Ishikawa (cell line): ENCODE measurements at regions not wholly inside any gene's neighbourhood (a gene's known extent, or its start where the extent isn't known, plus 50 kb on each side); places are given as distances from the start of the nearest gene placed in this dataset.
A peak's percentile ranks its signal among the peaks of the same experiment; 100 is the strongest.

ENCODE experiments used
- CEBPB ChIP-seq: IDR thresholded peaks from 2 replicates; pipeline ENCODE4 v1.6.1; 2012
- CREB1 ChIP-seq: IDR thresholded peaks from 2 replicates; pipeline ENCODE4 v1.6.1; 2012; ENCODE audit warnings: low read depth
- EGR1 ChIP-seq: IDR thresholded peaks from 2 replicates; pipeline ENCODE4 v1.6.1; 2012
- EP300 ChIP-seq: IDR thresholded peaks from 2 replicates; pipeline ENCODE4 v1.6.1; 2012; ENCODE audit warnings: borderline replicate concordance
- FOXM1 ChIP-seq: IDR thresholded peaks from 2 replicates; pipeline ENCODE4 v1.6.1; 2012; ENCODE audit warnings: low read depth, borderline replicate concordance
- NFIC ChIP-seq: IDR thresholded peaks from 2 replicates; pipeline ENCODE4 v1.6.1; 2012
- RAD21 ChIP-seq: IDR thresholded peaks from 2 replicates; pipeline ENCODE4 v1.6.1; 2012; ENCODE audit warnings: low read depth
- TAF1 ChIP-seq: IDR thresholded peaks from 2 replicates; pipeline ENCODE4 v1.6.1; 2012; ENCODE audit warnings: low read depth, mild to moderate bottlenecking
- TCF12 ChIP-seq: IDR thresholded peaks from 2 replicates; pipeline ENCODE4 v1.6.1; 2012; ENCODE audit warnings: low read depth
- TEAD4 ChIP-seq: IDR thresholded peaks from 2 replicates; pipeline ENCODE4 v1.6.1; 2012
- USF1 ChIP-seq: IDR thresholded peaks from 2 replicates; pipeline ENCODE4 v1.6.1; 2012
- YY1 ChIP-seq: IDR thresholded peaks from 2 replicates; pipeline ENCODE4 v1.6.1; 2012; ENCODE audit warnings: low read depth
- ZBTB7A ChIP-seq: IDR thresholded peaks from 2 replicates; pipeline ENCODE4 v1.6.1; 2012; ENCODE audit warnings: low read depth
- TF ChIP-seq, protein P1 (sequence below): IDR thresholded peaks from 2 replicates; pipeline ENCODE4 v1.6.1; 2012
- TF ChIP-seq, protein P2 (sequence below): IDR thresholded peaks from 2 replicates; pipeline ENCODE4 v1.6.1; 2012; ENCODE audit warnings: low read depth, mild to moderate bottlenecking

DNA sequence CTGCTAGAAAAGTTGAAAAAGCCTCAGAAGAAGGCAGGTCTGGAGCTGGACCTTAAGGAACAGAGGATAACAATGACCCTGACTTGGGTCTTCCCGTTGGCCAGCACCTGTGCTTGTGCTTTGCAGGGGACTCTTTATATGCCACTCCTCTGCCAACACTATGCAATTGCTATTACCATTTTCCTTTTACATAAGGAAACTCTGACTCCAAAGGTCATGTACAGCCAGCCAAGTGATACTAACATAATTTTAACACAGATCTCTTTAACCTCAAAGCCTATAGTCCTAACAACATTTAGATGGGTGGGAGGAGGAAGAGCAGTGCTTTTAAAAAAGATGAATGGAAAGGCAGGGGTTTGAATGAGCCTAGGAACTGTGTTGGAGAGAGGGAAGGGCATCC lies 106.6 kb upstream of the RAB4A start:
- no peak for TF ChIP-seq NFIC
- TF ChIP-seq EGR1, result no peak
- TF ChIP-seq FOXM1, result no peak
- no peak for TF ChIP-seq TEAD4
- no peak for TF ChIP-seq TAF1
- TF ChIP-seq, protein P1, sequence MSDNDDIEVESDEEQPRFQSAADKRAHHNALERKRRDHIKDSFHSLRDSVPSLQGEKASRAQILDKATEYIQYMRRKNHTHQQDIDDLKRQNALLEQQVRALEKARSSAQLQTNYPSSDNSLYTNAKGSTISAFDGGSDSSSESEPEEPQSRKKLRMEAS, result no peak
- TF ChIP-seq USF1, result no peak
- TF ChIP-seq CEBPB, result no peak

DNA sequence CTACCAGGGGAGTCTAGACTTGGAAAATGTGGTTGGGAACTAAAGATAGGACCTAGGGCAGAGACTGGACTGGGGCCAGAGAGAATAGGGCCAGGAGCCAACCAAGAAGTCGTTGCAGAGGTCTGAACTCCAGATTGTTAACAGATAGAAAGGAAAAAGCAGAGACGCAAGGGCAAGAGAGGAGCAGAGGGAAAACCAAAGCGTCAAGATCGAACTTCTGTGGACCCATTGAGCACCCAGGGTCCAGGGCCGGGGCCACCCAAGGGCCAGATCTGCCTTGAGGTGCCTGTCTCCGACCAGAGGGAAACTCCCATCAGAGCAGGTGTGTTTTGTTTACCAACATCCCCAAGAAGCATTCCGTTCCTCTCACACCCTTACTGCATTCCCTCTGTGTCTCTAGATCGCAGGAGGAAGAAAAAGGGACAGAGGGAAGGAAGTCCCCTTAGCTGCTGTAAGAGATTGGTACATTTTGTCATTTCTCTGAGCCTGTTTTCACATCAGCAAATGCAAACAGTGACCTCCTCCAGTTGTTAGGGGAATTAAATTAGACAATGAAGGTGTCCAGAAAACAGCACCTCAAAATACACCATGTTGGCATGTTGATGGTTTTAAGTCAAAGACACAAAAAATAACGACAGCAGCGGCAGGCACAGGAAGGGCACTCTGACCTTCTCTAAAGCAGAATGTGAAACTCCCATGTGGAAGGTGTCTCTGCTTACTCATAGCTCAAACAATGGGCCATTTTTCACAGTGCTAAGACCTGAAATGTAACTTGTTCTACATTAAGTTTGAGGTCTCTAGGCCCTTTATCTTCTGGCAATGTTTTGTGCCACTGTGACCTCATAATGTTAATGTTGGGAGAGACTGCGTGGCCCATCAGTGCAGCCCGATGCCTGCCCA lies 105.8 kb upstream of the RAB4A start:
- TF ChIP-seq YY1, result no peak
- 0 out of 2 replicates have a peak, but pooled peaks have one; percentile 27 for TF ChIP-seq NFIC

GRCh38 chr1:229167318-229167717 lies 103.6 kb upstream of the RAB4A start:
- TF ChIP-seq CREB1 (no peak), ZBTB7A (no peak), YY1 (no peak), FOXM1 (no peak), NFIC (no peak), CEBPB (no peak), RAD21 (no peak)
- TF ChIP-seq, protein P1, result no peak

DNA sequence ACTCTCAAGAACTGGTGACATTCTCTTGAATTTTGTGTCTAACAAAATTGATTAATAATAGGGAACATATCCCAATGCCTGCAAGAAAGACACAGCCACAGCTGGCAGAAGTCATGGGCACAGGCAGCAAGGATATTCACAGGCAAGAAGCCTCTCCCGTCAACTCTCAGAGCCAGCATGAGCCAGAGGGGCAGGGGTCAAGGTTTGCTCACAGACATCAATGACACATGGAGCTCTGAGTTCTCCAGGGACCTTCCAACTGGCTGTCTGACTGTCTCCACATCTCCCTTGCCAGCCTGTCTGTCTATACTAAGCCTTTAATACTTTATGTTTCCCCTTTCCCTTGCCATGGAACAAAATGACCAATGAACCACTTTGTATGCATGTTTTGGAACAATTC lies 101.5 kb upstream of the RAB4A start:
- TF ChIP-seq NFIC, result no peak
- TF ChIP-seq EP300, result no peak
- no peak for TF ChIP-seq USF1
- no peak for TF ChIP-seq TEAD4
- no peak for TF ChIP-seq FOXM1
- TF ChIP-seq, protein P2, sequence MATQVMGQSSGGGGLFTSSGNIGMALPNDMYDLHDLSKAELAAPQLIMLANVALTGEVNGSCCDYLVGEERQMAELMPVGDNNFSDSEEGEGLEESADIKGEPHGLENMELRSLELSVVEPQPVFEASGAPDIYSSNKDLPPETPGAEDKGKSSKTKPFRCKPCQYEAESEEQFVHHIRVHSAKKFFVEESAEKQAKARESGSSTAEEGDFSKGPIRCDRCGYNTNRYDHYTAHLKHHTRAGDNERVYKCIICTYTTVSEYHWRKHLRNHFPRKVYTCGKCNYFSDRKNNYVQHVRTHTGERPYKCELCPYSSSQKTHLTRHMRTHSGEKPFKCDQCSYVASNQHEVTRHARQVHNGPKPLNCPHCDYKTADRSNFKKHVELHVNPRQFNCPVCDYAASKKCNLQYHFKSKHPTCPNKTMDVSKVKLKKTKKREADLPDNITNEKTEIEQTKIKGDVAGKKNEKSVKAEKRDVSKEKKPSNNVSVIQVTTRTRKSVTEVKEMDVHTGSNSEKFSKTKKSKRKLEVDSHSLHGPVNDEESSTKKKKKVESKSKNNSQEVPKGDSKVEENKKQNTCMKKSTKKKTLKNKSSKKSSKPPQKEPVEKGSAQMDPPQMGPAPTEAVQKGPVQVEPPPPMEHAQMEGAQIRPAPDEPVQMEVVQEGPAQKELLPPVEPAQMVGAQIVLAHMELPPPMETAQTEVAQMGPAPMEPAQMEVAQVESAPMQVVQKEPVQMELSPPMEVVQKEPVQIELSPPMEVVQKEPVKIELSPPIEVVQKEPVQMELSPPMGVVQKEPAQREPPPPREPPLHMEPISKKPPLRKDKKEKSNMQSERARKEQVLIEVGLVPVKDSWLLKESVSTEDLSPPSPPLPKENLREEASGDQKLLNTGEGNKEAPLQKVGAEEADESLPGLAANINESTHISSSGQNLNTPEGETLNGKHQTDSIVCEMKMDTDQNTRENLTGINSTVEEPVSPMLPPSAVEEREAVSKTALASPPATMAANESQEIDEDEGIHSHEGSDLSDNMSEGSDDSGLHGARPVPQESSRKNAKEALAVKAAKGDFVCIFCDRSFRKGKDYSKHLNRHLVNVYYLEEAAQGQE, result no peak
- TF ChIP-seq, protein P1, result no peak
- no peak for TF ChIP-seq TCF12
- no peak for TF ChIP-seq EGR1
- TF ChIP-seq ZBTB7A, result no peak
- TF ChIP-seq TAF1, result no peak

- TF ChIP-seq ZBTB7A (no peak), TCF12 (no peak), USF1 (no peak), EGR1 (no peak), CEBPB (no peak), TAF1 (no peak), YY1 (no peak), FOXM1 (no peak), RAD21 (no peak)
- TF ChIP-seq, protein P2, result no peak
Observed at GRCh38 chr1:229170274-229170673, 100.6 kb upstream of the RAB4A start.
